ENCODE measurements at regions not wholly inside any gene's neighbourhood (a gene's known extent, or its start where the extent isn't known, plus 50 kb on each side); places are given as distances from the start of the nearest gene placed in this dataset.

- intact Hi-C loops (cut with micrococcal nuclease; ENCODE audit: unreplicated experiment) = no loop called here
- CTCF ChIA-PET = interaction anchor here (0.6 to 4.6 kb wide), 23 partner anchors 9 to 442 kb away, joined by 3 to 30 read pairs (median 4); no protein-coding TSS in a partner anchor
Measured at GRCh38 chr14:22264759-22265158, 324.3 kb downstream of the DAD1 start.

More at GRCh38 chr14:22264759-22265158, 324.3 kb downstream of the DAD1 start:
- WGBS (ENCODE audit: insufficient coverage, insufficient replicate concordance, low lambda C conversion rate, missing lambda C conversion rate) = 0% methylated on average over 1 of the region's 1 CpG
- Histone ChIP-seq H3K36me3 (ENCODE audit: control insufficient read depth in 2 of 2, insufficient read depth in 2 of 2, low read length in 1 of 2) (no peaks in the 10 kb centered on the region), H3K27ac (ENCODE audit: control insufficient read depth, insufficient read depth) (no peak overlapping the region), H4K20me1 (ENCODE audit: control insufficient read depth, insufficient read depth) (no peaks in the 10 kb centered on the region), H3K4me2 (ENCODE audit: control insufficient read depth, insufficient read depth) (no peak overlapping the region), H2AFZ (ENCODE audit: control insufficient read depth, low read depth, low read length) (no peak overlapping the region), H3K79me2 (ENCODE audit: control insufficient read depth, insufficient read depth, low read length) (no peaks in the 10 kb centered on the region), H3K4me3 (no peak overlapping the region), H3K4me1 (ENCODE audit: control insufficient read depth, insufficient read depth, low read length) (no peaks in the 10 kb centered on the region; the same call in 1 of the 2 replicates), H3K9me3 (replicated peaks; ENCODE audit: control insufficient read depth, insufficient read depth, low read length) (no peaks in the 10 kb centered on the region), H3K9ac (ENCODE audit: control insufficient read depth, insufficient read depth, low read length) (no peak overlapping the region), H3K27me3 (replicated peaks in 1 of 2; ENCODE audit: control insufficient read depth in 2 of 2, insufficient read depth in 2 of 2, low read length in 1 of 2) (no peaks in the 10 kb centered on the region)
- no peak for TF ChIP-seq ATF2 (IDR thresholded peaks at IDR 0.05; ENCODE audit: low read length)
- TF ChIP-seq ZBTB11 (CRISPR knock-in tag; IDR thresholded peaks at IDR 0.05) = no peak
- TF ChIP-seq PKNOX1 (IDR thresholded peaks at IDR 0.05) = no peak
- TF ChIP-seq TAF1 (IDR thresholded peaks at IDR 0.05; ENCODE audit: borderline replicate concordance, low read depth, low read length) = no peak
- FAIRE-seq (no peak), DNase-seq (ENCODE audit: low read depth, low spot score) (no peak), ATAC-seq (no peak)
- BruUV-seq (replicated peaks) = no TSS peak
- SMC1A ChIA-PET (ENCODE audit: uncharacterized antibody, unreplicated experiment) = interaction anchor here (0.6 to 2.4 kb wide), 12 partner anchors 11 to 120 kb away, joined by 3 to 7 read pairs (median 4); no protein-coding TSS in a partner anchor
- in situ Hi-C loops (cut with MboI) = no loop called here
- POLR2A ChIA-PET = interaction anchor here (1.1 kb wide), 1 partner anchor 16 kb away, joined by 3 read pairs; no protein-coding TSS in a partner anchor
- RAD21 ChIA-PET (ENCODE audit: unreplicated experiment) = interaction anchor here (0.8 to 1.2 kb wide), 4 partner anchors 38 to 126 kb away, joined by 3 read pairs; no protein-coding TSS in a partner anchor
